ENCODE measurements at regions not wholly inside any gene's neighbourhood (a gene's known extent, or its start where the extent isn't known, plus 50 kb on each side); places are given as distances from the start of the nearest gene placed in this dataset.
A peak's percentile ranks its signal among the peaks of the same experiment; 100 is the strongest.

DNA sequence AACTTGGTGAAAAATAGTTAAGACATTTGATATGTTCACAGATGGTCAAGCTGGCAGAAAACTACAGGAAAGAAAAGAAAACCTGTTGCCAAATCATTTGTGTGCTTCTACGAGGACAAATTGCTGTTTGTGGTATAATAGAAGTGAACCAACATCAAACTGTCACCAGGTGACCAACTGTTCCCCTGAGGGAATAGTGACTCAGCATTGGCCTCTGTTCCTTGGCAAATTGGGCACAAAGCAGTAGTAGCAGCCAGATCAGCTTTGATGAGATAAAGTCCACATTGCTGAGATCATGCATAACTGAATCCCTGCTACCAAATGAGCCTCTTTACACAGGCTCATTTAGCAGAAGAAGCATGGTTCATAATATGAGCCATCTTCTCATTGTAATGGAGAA, 103.5 kb downstream of the POSTN start:
- H3K79me2 ChIP-seq (ENCODE audit: low read length), result no peaks in the 10 kb centered on the region
- no peaks in the 10 kb centered on the region for H3K4me1 ChIP-seq (ENCODE audit: insufficient read depth, low read length)
- no peak overlapping the region for H3K4me2 ChIP-seq (ENCODE audit: low read length)
- no peak overlapping the region for H3K27ac ChIP-seq (ENCODE audit: low read length)
- H3K9ac ChIP-seq (ENCODE audit: low read length), result no peak overlapping the region
- 0 out of 2 replicates have a peak, but pooled peaks cover 3% of the 10 kb centered on the region for H3K27me3 ChIP-seq (ENCODE audit: low read length)
- peak; percentile 78 for ATAC-seq
- POLR2A ChIA-PET (ENCODE audit: unreplicated experiment), result no interaction called here
- BruUV-seq (replicated peaks), result no TSS peak
- H3K9me2 ChIP-seq (replicated peaks; ENCODE audit: low read length), result no peaks in the 10 kb centered on the region
- peak; percentile 64 for DNase-seq
- intact Hi-C loops (cut with micrococcal nuclease), result no loop called here
- H4K20me1 ChIP-seq (ENCODE audit: low read length), result no peaks in the 10 kb centered on the region
- no peaks in the 10 kb centered on the region for H3K9me3 ChIP-seq (ENCODE audit: low read length)
- TF ChIP-seq EZH2phosphoT487 (IDR thresholded peaks at IDR 0.05; ENCODE audit: borderline replicate concordance, low read length), result no peak
- TF ChIP-seq, protein P1, sequence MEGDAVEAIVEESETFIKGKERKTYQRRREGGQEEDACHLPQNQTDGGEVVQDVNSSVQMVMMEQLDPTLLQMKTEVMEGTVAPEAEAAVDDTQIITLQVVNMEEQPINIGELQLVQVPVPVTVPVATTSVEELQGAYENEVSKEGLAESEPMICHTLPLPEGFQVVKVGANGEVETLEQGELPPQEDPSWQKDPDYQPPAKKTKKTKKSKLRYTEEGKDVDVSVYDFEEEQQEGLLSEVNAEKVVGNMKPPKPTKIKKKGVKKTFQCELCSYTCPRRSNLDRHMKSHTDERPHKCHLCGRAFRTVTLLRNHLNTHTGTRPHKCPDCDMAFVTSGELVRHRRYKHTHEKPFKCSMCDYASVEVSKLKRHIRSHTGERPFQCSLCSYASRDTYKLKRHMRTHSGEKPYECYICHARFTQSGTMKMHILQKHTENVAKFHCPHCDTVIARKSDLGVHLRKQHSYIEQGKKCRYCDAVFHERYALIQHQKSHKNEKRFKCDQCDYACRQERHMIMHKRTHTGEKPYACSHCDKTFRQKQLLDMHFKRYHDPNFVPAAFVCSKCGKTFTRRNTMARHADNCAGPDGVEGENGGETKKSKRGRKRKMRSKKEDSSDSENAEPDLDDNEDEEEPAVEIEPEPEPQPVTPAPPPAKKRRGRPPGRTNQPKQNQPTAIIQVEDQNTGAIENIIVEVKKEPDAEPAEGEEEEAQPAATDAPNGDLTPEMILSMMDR (conservative IDR thresholded peaks at IDR 0.05; ENCODE audit: low read depth, low read length), result no peak
- no peak for TF ChIP-seq EZH2 (IDR thresholded peaks at IDR 0.05; ENCODE audit: low read length, unreplicated experiment)
- H3F3A ChIP-seq (ENCODE audit: low read length, unreplicated experiment), result no peaks in the 10 kb centered on the region
- no peak overlapping the region for H3K4me3 ChIP-seq (ENCODE audit: low read length)
- no peaks in the 10 kb centered on the region for H3K36me3 ChIP-seq (ENCODE audit: low read depth, low read length)
- H2AFZ ChIP-seq (ENCODE audit: low read length), result no peak overlapping the region
- CTCF ChIA-PET, result no interaction called here

GRCh38 chr13:37493775-37494174, 104.8 kb downstream of the POSTN start:
- Histone ChIP-seq H3K27ac (ENCODE audit: low read length) (no peak overlapping the region), H3F3A (ENCODE audit: low read length, unreplicated experiment) (no peaks in the 10 kb centered on the region), H2AFZ (ENCODE audit: low read length) (no peak overlapping the region), H3K9me2 (replicated peaks; ENCODE audit: low read length) (no peaks in the 10 kb centered on the region), H3K4me1 (ENCODE audit: insufficient read depth, low read length) (no peaks in the 10 kb centered on the region), H3K4me3 (ENCODE audit: low read length) (no peak overlapping the region), H3K36me3 (ENCODE audit: low read depth, low read length) (no peaks in the 10 kb centered on the region), H3K9me3 (ENCODE audit: low read length) (no peaks in the 10 kb centered on the region), H3K4me2 (ENCODE audit: low read length) (no peak overlapping the region), H3K27me3 (ENCODE audit: low read length) (peaks cover 10% of the 10 kb centered on the region; the same call in 1 of the 2 replicates), H3K9ac (ENCODE audit: low read length) (no peak overlapping the region), H3K79me2 (ENCODE audit: low read length) (no peaks in the 10 kb centered on the region), H4K20me1 (ENCODE audit: low read length) (no peaks in the 10 kb centered on the region)
- ATAC-seq, result no peak
- no TSS peak for BruUV-seq (replicated peaks)
- ChIA-PET CTCF (no interaction called here), POLR2A (ENCODE audit: unreplicated experiment) (no interaction called here)
- DNase-seq, result no peak
- no peak for TF ChIP-seq EZH2 (IDR thresholded peaks at IDR 0.05; ENCODE audit: low read length, unreplicated experiment)
- TF ChIP-seq, protein P1 (conservative IDR thresholded peaks at IDR 0.05; ENCODE audit: low read depth, low read length), result no peak
- TF ChIP-seq EZH2phosphoT487 (IDR thresholded peaks at IDR 0.05; ENCODE audit: borderline replicate concordance, low read length), result no peak
- intact Hi-C loops (cut with micrococcal nuclease), result no loop called here

DNA sequence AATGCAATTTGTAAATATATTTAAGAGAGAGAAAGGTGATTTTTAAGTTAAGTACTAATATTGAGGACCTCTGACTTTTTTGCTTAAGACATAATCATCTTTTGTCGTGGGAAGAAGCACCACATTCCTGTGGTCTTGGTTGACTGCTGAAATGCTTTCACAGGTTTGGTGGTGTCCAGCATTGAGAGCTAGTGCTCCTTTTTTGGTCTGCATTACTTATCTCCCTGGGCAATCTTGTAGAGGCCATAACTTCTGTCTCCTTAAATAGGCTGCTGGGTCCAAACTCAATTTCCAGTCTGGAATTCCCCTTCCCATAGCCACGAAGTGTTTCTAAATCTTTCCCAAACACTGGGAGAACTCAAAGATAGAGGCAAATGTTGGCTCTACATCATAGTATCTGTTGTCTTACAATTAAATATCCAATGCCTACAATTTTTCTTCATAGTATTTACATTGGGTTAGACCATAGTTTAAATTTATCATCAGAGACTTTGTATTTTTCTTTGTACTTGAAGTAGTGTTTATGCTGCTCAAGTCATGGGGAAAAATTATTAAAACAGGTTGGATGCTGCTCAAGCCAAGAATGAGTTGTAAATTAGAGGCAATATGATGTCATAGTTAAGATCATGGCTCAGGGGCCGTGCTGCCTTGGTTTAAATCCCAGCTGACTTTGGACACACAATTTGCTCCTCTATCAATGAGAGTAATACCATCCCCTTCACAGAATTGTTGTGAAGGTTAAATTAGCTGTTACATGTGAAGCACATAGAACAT, 105.6 kb downstream of the POSTN start:
- Histone ChIP-seq H3K4me2 (ENCODE audit: low read length) (no peak overlapping the region), H3K9me3 (ENCODE audit: low read length) (no peaks in the 10 kb centered on the region), H3K9me2 (replicated peaks; ENCODE audit: low read length) (no peaks in the 10 kb centered on the region), H3K27ac (ENCODE audit: low read length) (no peak overlapping the region), H3K36me3 (ENCODE audit: low read depth, low read length) (no peaks in the 10 kb centered on the region), H3K4me3 (ENCODE audit: low read length) (no peak overlapping the region), H3K27me3 (ENCODE audit: low read length) (peaks cover 10% of the 10 kb centered on the region; the same call in 1 of the 2 replicates), H3F3A (ENCODE audit: low read length, unreplicated experiment) (no peaks in the 10 kb centered on the region), H3K9ac (ENCODE audit: low read length) (no peak overlapping the region), H3K4me1 (ENCODE audit: insufficient read depth, low read length) (no peaks in the 10 kb centered on the region), H3K79me2 (ENCODE audit: low read length) (no peaks in the 10 kb centered on the region), H2AFZ (ENCODE audit: low read length) (no peak overlapping the region), H4K20me1 (ENCODE audit: low read length) (no peaks in the 10 kb centered on the region)
- TF ChIP-seq EZH2phosphoT487 (IDR thresholded peaks at IDR 0.05; ENCODE audit: borderline replicate concordance, low read length), result no peak
- TF ChIP-seq, protein P1 (conservative IDR thresholded peaks at IDR 0.05; ENCODE audit: low read depth, low read length), result no peak
- no peak for TF ChIP-seq EZH2 (IDR thresholded peaks at IDR 0.05; ENCODE audit: low read length, unreplicated experiment)
- DNase-seq (no peak), ATAC-seq (no peak)
- CTCF ChIA-PET, result no interaction called here
- POLR2A ChIA-PET (ENCODE audit: unreplicated experiment), result no interaction called here
- no TSS peak for BruUV-seq (replicated peaks)
- intact Hi-C loops (cut with micrococcal nuclease), result no loop called here
